Transverse colon (tissue), 4 donors: ENCODE measurements at regions not wholly inside any gene's neighbourhood (a gene's known extent, or its start where the extent isn't known, plus 50 kb on each side); places are given as distances from the start of the nearest gene placed in this dataset.

Experiments
- DNase-seq: peaks from one replicate; pipeline ENCODE4 v3.0.0-alpha.2; 2019
- H3K27ac ChIP-seq, 4 donors: fragments of 200-600 bp; sonication (generic); 2 replicates each; pipeline ENCODE4 v1.5.1; 2016 to 2018; ENCODE audit warnings: inconsistent platforms in 4 of 4
- H3K27me3 ChIP-seq: fragments of 200-600 bp; sonication (generic); 2 replicates; pipeline ENCODE4 v1.5.1; 2017; ENCODE audit warnings: inconsistent platforms
- H3K36me3 ChIP-seq, 4 donors: fragments of 200-600 bp; sonication (generic); 2 replicates each; pipeline ENCODE4 v1.5.1; 2017 to 2019; ENCODE audit warnings: inconsistent platforms in 4 of 4
- H3K4me1 ChIP-seq, 4 donors: fragments of 200-600 bp; sonication (generic); 2 replicates each; pipeline ENCODE4 v1.5.1; 2017 to 2020; ENCODE audit warnings: inconsistent platforms in 4 of 4
- H3K4me3 ChIP-seq, 4 donors: fragments of 200-600 bp; sonication (generic); 1 replicate in 1 of 4; 2 replicates in 3 of 4; pipeline versions ENCODE4 v1.5.1 to v1.6.1; 2017 to 2019; ENCODE audit warnings: inconsistent platforms in 4 of 4
- H3K9me3 ChIP-seq, 2 donors: fragments of 200-600 bp; sonication (generic); 2 replicates each; pipeline ENCODE4 v1.5.1; 2017 to 2019; ENCODE audit warnings: inconsistent platforms in 2 of 2
- EP300 ChIP-seq: sonication (generic); formaldehyde crosslinking; IDR thresholded peaks from one replicate; pipeline ENCODE4 v1.6.1; 2017; ENCODE audit warnings: antibody characterized with exemption, low read depth
- POLR2A ChIP-seq: fragments of 450-650 bp; IDR thresholded peaks from one replicate; pipeline ENCODE4 v1.6.1; 2016; ENCODE audit warnings: antibody characterized with exemption, mild to moderate bottlenecking, moderate library complexity
- POLR2AphosphoS5 ChIP-seq, 3 donors: sonication (generic); formaldehyde crosslinking; IDR thresholded peaks; one replicate each; pipeline ENCODE4 v1.6.1; 2016; ENCODE audit warnings: antibody characterized with exemption in 3 of 3
- WGBS, 2 donors: methylation state at CpG; one replicate each; pipeline ENCODE4 v1.1.5; 2018; ENCODE audit warnings: low coverage in 1 of 2; 5-methylcytosine and 5-hydroxymethylcytosine counted together
- in situ Hi-C, 4 donors: fragments of 200-750 bp; cut with MboI; loops; one replicate each; pipeline versions ENCODE4 v1.15.0 to v1.15.1; 2017; ENCODE audit warnings: low sequenced_read_pairs in 3 of 4, low pct_ligation_motif_present in 1 of 4, low pct_unique_long_range_greater_than_20kb in 1 of 4
- intact Hi-C: fragments of 100-400 bp; cut with DNase I; formaldehyde crosslinking; loops from one replicate; pipeline ENCODE4 v1.15.1; 2023; ENCODE audit warnings: low total_unique reads
- TF ChIP-seq, protein P1 (sequence below), 5 experiments: fragments of 200-600 bp in 3 of 5; fragments of 450-650 bp in 2 of 5; sonication (generic) in 3 of 5; IDR thresholded peaks; 1 replicate in 2 of 5; 2 replicates in 3 of 5; pipeline ENCODE4 v1.5.1; 2016 to 2017; ENCODE audit warnings: antibody characterized with exemption in 5 of 5, inconsistent platforms in 3 of 5, mild to moderate bottlenecking in 2 of 5, moderate library complexity in 1 of 5

DNA sequence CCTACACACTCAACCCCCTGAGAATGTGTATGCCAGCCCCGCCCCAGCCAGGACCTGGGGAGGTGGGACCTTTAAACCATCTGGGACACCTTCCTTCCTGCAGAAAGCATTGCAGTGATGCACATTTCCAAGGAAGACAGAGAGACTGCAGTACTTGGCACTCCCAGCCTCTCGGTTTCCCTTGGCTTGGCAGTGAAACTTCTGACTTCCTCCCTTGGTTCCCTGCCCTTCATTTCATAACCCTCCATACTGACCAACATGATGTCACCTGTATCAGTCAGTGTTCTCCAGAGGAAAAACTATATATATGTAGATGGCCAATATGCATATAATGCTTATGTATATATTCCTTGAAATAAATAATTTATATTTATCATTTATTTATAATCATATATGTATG, 103.2 kb downstream of the SST start:
- intact Hi-C loops (no loop called here), in situ Hi-C loops (no loop called here)
- H3K9me3 ChIP-seq: no peaks in the 10 kb centered on the region
- H3K27ac ChIP-seq: no peak overlapping the region
- H3K4me3 ChIP-seq: no peak overlapping the region
- no peaks in the 10 kb centered on the region for H3K27me3 ChIP-seq
- DNase-seq: no peak
- TF ChIP-seq POLR2AphosphoS5 (IDR thresholded peaks at IDR 0.05): no peak
- no peak for TF ChIP-seq POLR2A
- TF ChIP-seq, protein P1, sequence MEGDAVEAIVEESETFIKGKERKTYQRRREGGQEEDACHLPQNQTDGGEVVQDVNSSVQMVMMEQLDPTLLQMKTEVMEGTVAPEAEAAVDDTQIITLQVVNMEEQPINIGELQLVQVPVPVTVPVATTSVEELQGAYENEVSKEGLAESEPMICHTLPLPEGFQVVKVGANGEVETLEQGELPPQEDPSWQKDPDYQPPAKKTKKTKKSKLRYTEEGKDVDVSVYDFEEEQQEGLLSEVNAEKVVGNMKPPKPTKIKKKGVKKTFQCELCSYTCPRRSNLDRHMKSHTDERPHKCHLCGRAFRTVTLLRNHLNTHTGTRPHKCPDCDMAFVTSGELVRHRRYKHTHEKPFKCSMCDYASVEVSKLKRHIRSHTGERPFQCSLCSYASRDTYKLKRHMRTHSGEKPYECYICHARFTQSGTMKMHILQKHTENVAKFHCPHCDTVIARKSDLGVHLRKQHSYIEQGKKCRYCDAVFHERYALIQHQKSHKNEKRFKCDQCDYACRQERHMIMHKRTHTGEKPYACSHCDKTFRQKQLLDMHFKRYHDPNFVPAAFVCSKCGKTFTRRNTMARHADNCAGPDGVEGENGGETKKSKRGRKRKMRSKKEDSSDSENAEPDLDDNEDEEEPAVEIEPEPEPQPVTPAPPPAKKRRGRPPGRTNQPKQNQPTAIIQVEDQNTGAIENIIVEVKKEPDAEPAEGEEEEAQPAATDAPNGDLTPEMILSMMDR (IDR thresholded peaks at IDR 0.05): no peak
- TF ChIP-seq EP300: no peak
- no peaks in the 10 kb centered on the region for H3K4me1 ChIP-seq
- no peaks in the 10 kb centered on the region for H3K36me3 ChIP-seq
- WGBS, 2 donors: 59% methylated on average over 2 of the region's 2 CpGs; no CpG with 5 or more reads in 1 of the 2 donors

- intact Hi-C loops: no loop called here
- no peak for DNase-seq
- in situ Hi-C loops: no loop called here
- no peaks in the 10 kb centered on the region for H3K4me1 ChIP-seq
- no peaks in the 10 kb centered on the region for H3K9me3 ChIP-seq
- no peaks in the 10 kb centered on the region for H3K27me3 ChIP-seq
- WGBS, 2 donors: 86 to 91% methylated on average over 3 to 5 of the region's 5 CpGs
- H3K4me3 ChIP-seq: no peak overlapping the region
- H3K36me3 ChIP-seq: no peaks in the 10 kb centered on the region
- TF ChIP-seq POLR2A (no peak), EP300 (no peak), POLR2AphosphoS5 (IDR thresholded peaks at IDR 0.05) (no peak)
- TF ChIP-seq, protein P1 (IDR thresholded peaks at IDR 0.05): no peak
- no peak overlapping the region for H3K27ac ChIP-seq
Measured at GRCh38 chr3:187565701-187566100, 104.5 kb downstream of the SST start.

- Histone ChIP-seq H3K27ac (no peak overlapping the region), H3K9me3 (no peaks in the 10 kb centered on the region), H3K4me3 (no peak overlapping the region), H3K36me3 (no peaks in the 10 kb centered on the region), H3K4me1 (no peaks in the 10 kb centered on the region), H3K27me3 (no peaks in the 10 kb centered on the region)
- intact Hi-C loops (no loop called here), in situ Hi-C loops (no loop called here)
- DNase-seq: no peak
- 53 to 56% methylated on average over 2 of the region's 2 CpGs for WGBS, 2 donors
- TF ChIP-seq EP300 (no peak), POLR2AphosphoS5 (IDR thresholded peaks at IDR 0.05) (no peak), POLR2A (no peak)
- TF ChIP-seq, protein P1 (IDR thresholded peaks at IDR 0.05): no peak
Measured at GRCh38 chr3:187558990-187559389, 111.2 kb downstream of the SST start.

DNA sequence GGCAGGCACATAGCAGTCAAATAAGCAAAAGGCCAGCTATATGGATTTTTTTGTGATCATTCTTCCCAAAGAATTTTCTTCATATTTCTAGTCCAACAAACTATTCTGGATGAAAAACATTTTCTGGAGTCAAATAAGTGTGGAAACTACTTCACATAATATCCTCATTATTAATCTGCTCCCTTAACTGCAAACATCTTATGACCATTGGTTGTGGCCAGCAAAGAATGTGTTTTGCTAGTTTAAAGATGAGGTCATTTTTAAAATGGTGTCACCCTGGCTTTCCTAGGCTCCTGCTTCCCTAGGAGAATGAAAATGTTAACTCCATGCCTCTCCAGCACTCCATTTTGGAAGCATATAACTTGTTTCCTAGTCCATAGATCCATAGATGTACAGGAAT, 118.8 kb downstream of the SST start:
- in situ Hi-C loops: no loop called here

More for the DNA sequence above, 118.8 kb downstream of the SST start:
- Histone ChIP-seq H3K27ac (no peak overlapping the region), H3K4me1 (no peaks in the 10 kb centered on the region), H3K4me3 (no peak overlapping the region), H3K36me3 (no peaks in the 10 kb centered on the region), H3K27me3 (no peaks in the 10 kb centered on the region), H3K9me3 (no peaks in the 10 kb centered on the region)
- intact Hi-C loops: no loop called here
- TF ChIP-seq EP300: no peak
- TF ChIP-seq POLR2AphosphoS5 (IDR thresholded peaks at IDR 0.05): no peak
- TF ChIP-seq POLR2A: no peak
- TF ChIP-seq, protein P1 (IDR thresholded peaks at IDR 0.05): no peak
- DNase-seq: no peak
